Endothelial cell of umbilical vein (primary cell): ENCODE measurements at regions not wholly inside any gene's neighbourhood (a gene's known extent, or its start where the extent isn't known, plus 50 kb on each side); places are given as distances from the start of the nearest gene placed in this dataset.

ENCODE experiments used
- CTCF ChIP-seq, 2 donors: IDR thresholded peaks; 1 replicate in 1 of 2; 2 replicates in 1 of 2; pipeline ENCODE4 v1.5.1; 2011; ENCODE audit warnings: low read length in 2 of 2, mild to moderate bottlenecking in 2 of 2, moderate library complexity in 2 of 2, control low read depth in 1 of 2, inconsistent platforms in 1 of 2, low read depth in 1 of 2; ENCODE audit not compliant: insufficient read depth in 1 of 2; ENCODE audit errors: extremely low read depth in 1 of 2
- EZH2 ChIP-seq: IDR thresholded peaks from 2 replicates; pipeline ENCODE4 v1.6.1; 2012; ENCODE audit warnings: borderline replicate concordance, low read depth, mild to moderate bottlenecking, moderate library complexity, low read length, inconsistent platforms; ENCODE audit not compliant: severe bottlenecking
- FOS ChIP-seq: IDR thresholded peaks from 2 replicates; pipeline ENCODE4 v1.6.1; 2011; ENCODE audit warnings: mild to moderate bottlenecking, low read length, moderate library complexity, borderline replicate concordance; ENCODE audit not compliant: insufficient read depth
- POLR2A ChIP-seq: IDR thresholded peaks from 2 replicates; pipeline ENCODE4 v1.6.1; 2012; ENCODE audit warnings: low read depth, mild to moderate bottlenecking, control low read depth, low read length
- POLR2AphosphoS5 ChIP-seq: IDR thresholded peaks from 2 replicates; pipeline ENCODE4 v1.6.1; 2012; ENCODE audit warnings: low read depth, mild to moderate bottlenecking, control low read depth, low read length, moderate library complexity; ENCODE audit not compliant: insufficient read depth
- TF ChIP-seq, protein P1 (sequence below): IDR thresholded peaks from 2 replicates; pipeline ENCODE4 v1.6.1; 2011; ENCODE audit not compliant: insufficient read depth, insufficient read length

- TF ChIP-seq CTCF (IDR thresholded peaks at IDR 0.05; ENCODE audit: extremely low read depth in 1 of 2, insufficient read depth in 1 of 2, low read depth in 1 of 2, low read length in 2 of 2) (no peak), EZH2 (no peak), POLR2A (no peak), POLR2AphosphoS5 (no peak), FOS (no peak)
- TF ChIP-seq, protein P1, sequence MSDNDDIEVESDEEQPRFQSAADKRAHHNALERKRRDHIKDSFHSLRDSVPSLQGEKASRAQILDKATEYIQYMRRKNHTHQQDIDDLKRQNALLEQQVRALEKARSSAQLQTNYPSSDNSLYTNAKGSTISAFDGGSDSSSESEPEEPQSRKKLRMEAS, result no peak
Measured at GRCh38 chr2:216985658-216986141, 125.8 kb upstream of the TNP1 start.
